NCI-H187 (cell line): ENCODE measurements at regions not wholly inside any gene's neighbourhood (a gene's known extent, or its start where the extent isn't known, plus 50 kb on each side); places are given as distances from the start of the nearest gene placed in this dataset.

Experiments
- DNase-seq, 2 experiments: peaks; one replicate each; lab custom pipeline; 2025; lab: John Stamatoyannopoulos, UW

DNA sequence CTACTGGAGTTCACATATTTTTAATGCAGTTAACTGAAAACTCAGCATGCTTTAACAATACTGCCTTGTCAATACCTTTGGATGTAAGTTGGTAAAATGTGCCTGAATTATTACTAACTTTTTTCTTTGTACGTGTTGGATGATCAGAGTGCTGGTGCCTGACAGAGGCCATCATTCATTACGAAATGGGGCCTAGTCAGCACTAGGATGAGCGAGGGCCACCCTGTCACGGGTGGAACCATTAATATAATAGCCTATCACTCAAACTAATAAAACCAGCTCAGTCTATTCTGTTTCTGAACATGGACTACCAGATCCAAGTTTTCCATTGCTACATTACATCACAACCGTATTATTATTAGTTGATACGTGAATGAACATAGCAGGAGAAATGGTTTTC is 501.7 kb upstream of the TENM3 start:
- DNase-seq, result no peak

DNA sequence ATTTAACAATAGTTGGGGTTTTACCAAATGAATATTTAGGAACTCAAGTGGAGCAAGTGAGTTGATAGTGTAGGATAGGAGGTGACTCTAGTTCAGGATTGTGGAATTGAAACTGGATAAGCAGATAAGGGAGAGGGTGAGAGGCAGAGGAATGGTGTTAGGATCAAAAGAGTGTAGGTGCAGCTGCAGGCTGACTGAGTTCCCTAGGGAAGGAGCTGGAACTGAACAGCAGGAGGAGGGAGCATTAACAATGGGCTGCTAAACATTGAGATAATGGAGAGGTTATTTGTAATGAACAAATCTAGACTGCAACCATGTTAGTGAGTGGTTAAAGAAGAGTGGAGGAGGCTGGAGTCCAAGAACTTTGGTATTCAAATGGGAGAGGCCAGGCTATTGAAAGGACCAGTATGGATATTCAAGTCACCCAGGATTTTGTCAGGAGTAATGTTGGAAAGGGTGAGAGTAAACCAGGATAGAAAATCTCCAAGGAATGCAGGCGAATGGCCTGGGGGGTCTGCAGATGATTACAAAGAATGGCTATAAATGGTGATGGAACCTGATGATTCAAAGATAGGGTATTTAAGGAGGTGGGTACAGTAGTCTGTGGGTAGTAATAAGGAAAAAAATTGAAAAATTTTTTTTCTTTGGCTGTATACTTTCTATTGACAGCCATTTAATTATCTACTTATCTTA is 497.1 kb upstream of the TENM3 start:
- DNase-seq, result no peak

GRCh38 chr4:181748581-181748980 is 494.6 kb upstream of the TENM3 start:
- DNase-seq, result no peak

- DNase-seq, result no peak
Observed at GRCh38 chr4:181752516-181752915, 490.7 kb upstream of the TENM3 start.

GRCh38 chr4:181753207-181753606 is 490.0 kb upstream of the TENM3 start:
- no peak for DNase-seq

- DNase-seq, result no peak
Observed at GRCh38 chr4:181755846-181756245, 487.4 kb upstream of the TENM3 start.

- DNase-seq, result no peak
Observed at GRCh38 chr4:181756451-181757095, 486.6 kb upstream of the TENM3 start.

DNA sequence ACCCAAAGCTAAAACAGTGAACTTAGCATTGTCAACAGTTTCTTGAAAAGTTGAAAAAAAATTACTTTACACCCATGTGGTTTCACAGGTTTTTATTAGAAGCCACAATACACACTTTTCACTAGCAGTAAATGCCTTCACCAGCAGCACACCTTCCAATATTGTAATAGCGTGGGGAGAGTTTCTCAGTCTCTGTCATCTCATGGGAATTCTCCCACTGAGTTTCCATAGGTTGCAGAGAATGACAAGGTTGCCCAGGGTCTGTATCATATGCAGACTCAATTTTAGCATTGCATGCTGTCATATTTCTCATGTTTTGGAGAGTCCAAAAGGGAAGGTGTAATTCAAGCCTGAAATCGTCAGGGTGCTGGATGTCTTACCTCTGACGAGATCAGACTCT is 486.1 kb upstream of the TENM3 start:
- no peak for DNase-seq

GRCh38 chr4:181757910-181758660 is 485.1 kb upstream of the TENM3 start:
- DNase-seq, result no peak

- DNase-seq, result no peak
Observed at GRCh38 chr4:181760560-181760959, 482.6 kb upstream of the TENM3 start.

- DNase-seq, result no peak
Observed at GRCh38 chr4:181761156-181761555, 482.0 kb upstream of the TENM3 start.

DNA sequence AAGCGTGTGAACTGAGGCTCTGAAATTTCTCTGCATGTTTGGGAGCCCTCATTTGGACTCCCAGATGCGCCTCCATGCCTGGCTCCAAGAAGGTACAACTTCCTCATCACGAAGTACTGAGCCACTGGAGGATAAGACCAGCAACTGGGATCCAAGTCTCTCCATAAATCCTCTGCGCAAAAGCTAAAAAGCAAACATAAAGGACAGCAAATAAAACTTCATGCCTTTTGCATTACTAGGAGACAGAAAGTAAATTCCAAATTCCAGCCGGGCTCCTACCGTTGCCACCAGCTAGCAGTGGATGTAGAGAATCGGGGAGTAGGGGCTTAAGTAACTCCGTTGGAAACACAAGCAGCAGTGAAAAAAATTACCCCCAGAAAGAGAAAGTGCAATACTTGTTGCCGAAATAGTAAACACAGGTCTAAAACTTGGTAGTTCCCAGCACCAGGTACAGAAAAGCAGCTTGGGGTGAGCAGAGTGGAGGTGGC is 477.1 kb upstream of the TENM3 start:
- no peak for DNase-seq

DNA sequence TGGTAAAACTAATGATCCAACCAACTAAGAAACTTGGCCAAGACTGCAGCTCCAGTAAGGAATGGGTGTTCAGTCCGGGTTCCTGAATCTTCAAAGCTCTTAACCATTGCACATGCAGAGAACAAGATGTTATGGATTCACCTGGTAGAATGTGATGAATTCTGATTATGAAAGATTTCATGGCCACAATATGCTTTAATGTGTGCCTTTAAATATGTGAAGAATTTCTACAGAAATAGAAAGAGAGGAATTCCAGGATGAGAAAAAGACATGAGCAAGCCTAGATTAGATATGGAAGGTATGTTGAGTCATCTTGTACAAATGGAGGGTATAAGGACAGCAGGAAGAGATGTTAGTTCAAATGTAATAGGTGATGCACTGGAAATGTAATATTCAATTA is 472.2 kb upstream of the TENM3 start:
- DNase-seq, result no peak

GRCh38 chr4:181775298-181775697 is 467.9 kb upstream of the TENM3 start:
- no peak for DNase-seq

DNA sequence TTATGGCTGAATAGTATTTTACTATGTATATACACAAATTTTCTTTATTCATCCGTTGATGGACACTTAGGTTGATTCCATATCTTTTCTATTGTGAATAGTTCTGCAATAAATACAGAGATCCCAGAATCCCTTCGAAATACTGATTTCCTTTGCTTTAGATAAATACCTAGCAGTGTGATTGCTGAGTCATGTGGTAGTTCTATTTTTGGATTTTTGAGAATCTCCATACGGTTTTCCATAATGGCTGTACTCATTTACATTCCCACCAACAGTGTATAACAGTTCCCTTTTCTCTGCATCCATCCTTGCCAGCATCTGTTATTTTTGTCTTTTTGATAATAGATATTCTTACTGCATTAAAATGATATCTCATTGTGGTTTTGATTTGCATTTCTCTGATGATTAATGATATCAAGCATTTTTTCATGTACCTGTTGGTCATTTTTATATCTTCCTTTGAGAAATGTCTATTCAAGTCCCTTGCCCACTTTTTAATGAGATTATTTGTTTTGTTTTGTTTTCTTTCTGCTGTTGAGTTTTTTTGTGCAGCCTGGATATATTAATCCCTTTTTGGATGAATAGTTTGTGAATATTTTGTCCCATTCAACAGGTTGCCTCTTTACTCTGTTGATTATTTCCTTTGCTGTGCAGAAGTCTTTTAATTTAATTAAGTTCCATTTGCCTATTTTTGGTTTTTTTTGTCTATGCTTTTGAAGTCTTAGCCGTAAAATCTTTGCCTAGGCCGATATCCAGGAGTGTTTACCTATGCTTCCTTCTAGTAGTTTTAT is 466.7 kb upstream of the TENM3 start:
- DNase-seq, result no peak

DNA sequence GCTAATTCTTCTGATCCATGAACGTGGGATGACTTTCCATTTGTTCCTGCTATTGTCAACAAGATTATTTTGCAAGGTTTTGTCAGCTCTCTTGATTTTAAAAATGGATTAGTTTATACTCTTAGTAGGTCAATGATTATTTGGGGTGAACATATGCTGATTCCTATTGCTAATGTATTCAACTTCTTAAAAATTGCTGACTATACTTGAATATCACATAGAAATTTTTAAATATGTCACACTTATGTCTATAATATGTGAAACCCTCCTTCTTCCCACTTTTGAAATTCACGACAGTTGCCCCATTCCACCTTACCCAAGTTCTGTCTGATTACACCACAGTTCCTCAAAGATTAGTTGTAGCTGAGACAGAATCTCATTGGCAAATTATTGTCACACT is 465.7 kb upstream of the TENM3 start:
- DNase-seq, result no peak

DNA sequence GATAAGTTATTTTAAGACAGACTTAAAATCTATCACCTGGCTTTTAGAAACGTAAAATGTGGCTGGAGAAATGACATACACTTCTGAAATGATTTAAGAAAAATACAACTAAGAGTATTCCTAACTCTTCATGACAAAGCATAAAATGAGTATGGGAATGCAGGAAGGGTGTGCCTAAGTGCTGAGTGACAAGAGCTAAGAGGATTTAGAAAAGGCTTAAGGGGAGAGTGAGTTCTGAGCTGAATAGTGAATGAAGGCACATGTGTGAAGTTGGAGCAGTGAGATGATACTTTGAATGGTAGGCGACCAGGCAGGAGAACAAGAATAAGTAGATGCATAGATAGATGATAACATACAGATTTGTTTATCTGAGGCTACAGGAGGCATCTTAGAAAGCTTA is 458.3 kb upstream of the TENM3 start:
- DNase-seq, result no peak

DNA sequence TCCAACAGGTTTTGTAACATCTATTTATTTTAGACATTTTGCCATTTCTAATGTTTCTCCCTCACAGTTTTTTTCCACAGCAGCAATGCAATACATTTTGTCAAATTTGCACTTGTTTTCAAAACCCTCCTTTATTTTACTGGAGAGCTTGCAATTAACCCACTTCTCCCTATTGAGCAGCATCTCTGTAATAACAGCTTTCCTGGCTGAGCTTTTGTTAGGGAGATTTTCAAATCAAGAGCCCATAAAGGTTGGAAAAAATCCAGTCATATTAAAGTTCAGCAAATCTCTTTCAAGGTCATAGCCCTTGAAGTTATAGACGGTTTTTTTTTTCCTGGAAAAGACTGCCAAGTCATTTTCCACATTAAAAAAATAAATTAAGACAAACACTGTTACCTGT is 450.6 kb upstream of the TENM3 start:
- peak in 1 of 2 experiments; percentile 33 for DNase-seq

DNA sequence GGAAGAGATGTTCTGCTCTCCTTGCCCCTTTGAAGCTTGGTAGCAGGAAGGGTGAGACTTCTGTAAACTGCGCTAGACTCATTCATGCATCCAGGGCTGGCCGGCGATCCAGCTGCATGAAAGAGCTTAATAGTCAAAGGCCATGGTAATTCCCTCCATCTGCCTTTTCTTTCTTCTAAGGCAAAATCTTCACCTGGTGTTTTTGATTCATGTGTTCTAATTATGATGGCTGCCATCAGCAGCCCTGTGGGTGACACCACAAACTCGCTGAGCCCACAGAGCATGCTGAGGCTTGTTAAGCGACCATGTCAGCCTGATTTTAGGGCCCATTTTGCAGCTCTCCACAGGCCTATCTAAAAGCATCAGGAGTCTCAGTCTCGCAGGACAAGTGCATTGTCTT is 450.1 kb upstream of the TENM3 start:
- peak; percentile 26 to 59 for DNase-seq

GRCh38 chr4:181796502-181796901 is 446.7 kb upstream of the TENM3 start:
- no peak for DNase-seq

DNA sequence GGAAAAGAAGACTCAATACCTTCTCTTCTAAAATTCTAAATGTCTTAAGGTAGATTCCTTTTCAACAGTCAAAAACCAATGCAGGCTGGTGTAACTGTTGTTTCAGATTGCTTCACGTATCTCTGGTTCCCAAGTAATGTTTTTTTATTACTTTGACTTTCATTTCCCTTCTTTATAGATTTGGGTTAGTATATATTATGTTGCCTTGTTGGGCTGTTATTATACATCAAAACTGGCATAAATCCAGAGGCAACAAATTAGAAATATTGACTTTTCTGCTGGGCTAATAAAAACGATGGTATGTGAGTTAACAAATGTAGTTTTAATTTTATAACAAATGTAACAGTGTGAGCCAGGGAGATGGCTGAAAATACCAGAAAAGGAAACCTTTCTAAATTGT is 444.7 kb upstream of the TENM3 start:
- DNase-seq, result no peak

DNA sequence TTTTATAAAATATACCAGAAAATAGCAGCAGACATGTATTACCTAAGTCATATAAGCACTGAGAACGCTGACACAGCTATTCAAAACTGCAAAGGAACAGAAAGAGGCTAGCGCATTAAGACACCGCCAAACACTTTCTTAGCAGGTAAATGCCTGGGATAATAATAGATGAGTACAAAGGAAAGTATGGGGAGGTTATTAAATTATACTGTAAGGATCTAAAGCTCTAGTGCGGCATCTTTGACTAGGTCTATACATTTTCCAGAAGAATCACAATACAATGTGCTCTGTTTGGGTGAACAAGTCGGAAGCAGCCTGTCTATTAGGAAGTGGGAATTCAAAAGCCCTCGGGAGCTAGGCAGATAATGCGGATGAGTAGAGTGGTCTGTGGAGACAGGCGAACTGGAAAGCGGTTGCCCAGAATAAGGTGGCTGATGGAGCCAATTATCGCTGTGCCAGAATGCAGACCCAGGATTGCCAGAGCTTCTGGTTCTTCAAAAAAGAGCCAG is 443.6 kb upstream of the TENM3 start:
- no peak for DNase-seq
